Trophoblast cell (in vitro differentiated cells and primary cell): ENCODE measurements at regions not wholly inside any gene's neighbourhood (a gene's known extent, or its start where the extent isn't known, plus 50 kb on each side); places are given as distances from the start of the nearest gene placed in this dataset.

Experiments used
- DNase-seq, 2 donors: peaks; one replicate each; pipeline ENCODE4 v3.0.0-alpha.2; 2016
- H2AFZ ChIP-seq: 2 replicates; pipeline ENCODE4 v1.6.1; 2013; ENCODE audit warnings: low read length, moderate library complexity, mild to moderate bottlenecking; ENCODE audit not compliant: insufficient read depth, poor library complexity
- H2AK5ac ChIP-seq: 2 replicates; pipeline ENCODE4 v1.6.1; 2013; ENCODE audit warnings: mild to moderate bottlenecking, low read length
- H2BK120ac ChIP-seq: 2 replicates; pipeline ENCODE4 v1.6.1; 2013; ENCODE audit warnings: low read length, mild to moderate bottlenecking, moderate library complexity; ENCODE audit not compliant: insufficient read depth, poor library complexity
- H2BK12ac ChIP-seq: 2 replicates; pipeline ENCODE4 v1.6.1; 2013; ENCODE audit warnings: mild to moderate bottlenecking, low read length, moderate library complexity
- H2BK5ac ChIP-seq: 2 replicates; pipeline ENCODE4 v1.6.1; 2013; ENCODE audit warnings: low read length, low read depth, moderate library complexity, mild to moderate bottlenecking; ENCODE audit not compliant: poor library complexity
- H3K14ac ChIP-seq: 2 replicates; pipeline ENCODE4 v1.6.1; 2013; ENCODE audit warnings: mild to moderate bottlenecking, low read length
- H3K18ac ChIP-seq: 2 replicates; pipeline ENCODE4 v1.6.1; 2013; ENCODE audit warnings: mild to moderate bottlenecking, low read length
- H3K23ac ChIP-seq: 2 replicates; pipeline ENCODE4 v1.6.1; 2013; ENCODE audit warnings: low read length
- H3K27ac ChIP-seq: 2 replicates; pipeline ENCODE4 v1.5.1; 2013; ENCODE audit warnings: low read depth, mild to moderate bottlenecking, inconsistent platforms, low read length, moderate library complexity
- H3K27me3 ChIP-seq: 2 replicates; pipeline ENCODE4 v1.6.1; 2013; ENCODE audit warnings: inconsistent platforms, mild to moderate bottlenecking, low read length, moderate library complexity; ENCODE audit not compliant: insufficient read depth
- H3K36me3 ChIP-seq, 2 experiments: 1 replicate in 1 of 2; 2 replicates in 1 of 2; pipeline ENCODE4 v1.6.1; 2013; ENCODE audit warnings: low read length in 2 of 2, mild to moderate bottlenecking in 2 of 2, moderate library complexity in 1 of 2; ENCODE audit not compliant: insufficient read depth in 2 of 2, control insufficient read depth in 1 of 2
- H3K4ac ChIP-seq: 2 replicates; pipeline ENCODE4 v1.6.1; 2013; ENCODE audit warnings: low read depth, mild to moderate bottlenecking, low read length, moderate library complexity
- H3K4me1 ChIP-seq, 2 experiments: 1 replicate in 1 of 2; 2 replicates in 1 of 2; pipeline ENCODE4 v1.6.1; 2013; ENCODE audit warnings: low read length in 2 of 2, mild to moderate bottlenecking in 2 of 2, moderate library complexity in 1 of 2; ENCODE audit not compliant: insufficient read depth in 2 of 2, control insufficient read depth in 1 of 2
- H3K4me2 ChIP-seq: 2 replicates; pipeline ENCODE4 v1.6.1; 2013; ENCODE audit warnings: inconsistent platforms, mild to moderate bottlenecking, low read length, moderate library complexity
- H3K4me3 ChIP-seq: 2 replicates; pipeline ENCODE4 v1.5.1; 2013; ENCODE audit warnings: mild to moderate bottlenecking, low read depth, low read length, inconsistent platforms
- H3K79me1 ChIP-seq: one replicate; pipeline ENCODE4 v1.6.1; 2013; ENCODE audit warnings: low read length
- H3K79me2 ChIP-seq: 2 replicates; pipeline ENCODE4 v1.6.1; 2013; ENCODE audit warnings: low read length, mild to moderate bottlenecking; ENCODE audit not compliant: control insufficient read depth, insufficient read depth, poor library complexity
- H3K9ac ChIP-seq: 2 replicates; pipeline ENCODE4 v1.6.1; 2013; ENCODE audit warnings: mild to moderate bottlenecking, low read length
- H3K9me3 ChIP-seq: 2 replicates; pipeline ENCODE4 v1.6.1; 2013; ENCODE audit warnings: low read depth, mild to moderate bottlenecking, control low read depth, inconsistent platforms, low read length; ENCODE audit not compliant: insufficient read depth
- H4K12ac ChIP-seq: 2 replicates; pipeline ENCODE4 v1.6.1; 2013; ENCODE audit warnings: low read depth, mild to moderate bottlenecking, low read length, moderate library complexity
- H4K8ac ChIP-seq: 2 replicates; pipeline ENCODE4 v1.6.1; 2013; ENCODE audit warnings: low read depth, mild to moderate bottlenecking, low read length, moderate library complexity
- H4K91ac ChIP-seq: one replicate; pipeline ENCODE4 v1.6.1; 2013; ENCODE audit warnings: low read depth, mild to moderate bottlenecking, low read length, moderate library complexity
- WGBS: extraction: QIAGEN DNeasy Blood & Tissue Kit; methylation state at CpG from one replicate; pipeline ENCODE4 v1.1.7; 2013; ENCODE audit warnings: missing lambda C conversion rate; ENCODE audit not compliant: insufficient read length, insufficient coverage; ENCODE audit errors: extremely low coverage; 5-methylcytosine and 5-hydroxymethylcytosine counted together

- H3K14ac ChIP-seq, result no peak overlapping the region
- peaks cover 1% of the 10 kb centered on the region for H3K9me3 ChIP-seq
- no peak overlapping the region for H4K8ac ChIP-seq
- H3K27me3 ChIP-seq, result no peaks in the 10 kb centered on the region
- no peak for DNase-seq
- WGBS, result no CpG with 5 or more reads among the region's 3 CpGs
- H3K23ac ChIP-seq, result no peak overlapping the region
- no peak overlapping the region for H3K4me3 ChIP-seq
- H2BK120ac ChIP-seq, result no peak overlapping the region
- no peak overlapping the region for H3K9ac ChIP-seq
- H3K4ac ChIP-seq, result no peak overlapping the region
- no peaks in the 10 kb centered on the region for H3K79me1 ChIP-seq
- no peak overlapping the region for H2BK5ac ChIP-seq
- no peaks in the 10 kb centered on the region for H3K36me3 ChIP-seq
- no peak overlapping the region for H3K27ac ChIP-seq
- no peak overlapping the region for H3K4me2 ChIP-seq
- H4K91ac ChIP-seq, result no peak overlapping the region
- no peak overlapping the region for H2AFZ ChIP-seq
- H3K4me1 ChIP-seq, result no peaks in the 10 kb centered on the region
- H3K79me2 ChIP-seq, result no peaks in the 10 kb centered on the region
- H2AK5ac ChIP-seq, result no peak overlapping the region
- H4K12ac ChIP-seq, result no peak overlapping the region
- H3K18ac ChIP-seq, result no peak overlapping the region
- H2BK12ac ChIP-seq, result no peak overlapping the region
Observed at GRCh38 chr2:18903750-18904149, 314.4 kb upstream of the NT5C1B start.

GRCh38 chr2:18901242-18901641 lies 311.9 kb upstream of the NT5C1B start:
- Histone ChIP-seq H3K14ac (no peak overlapping the region), H3K4me1 (no peaks in the 10 kb centered on the region), H2BK120ac (no peak overlapping the region), H2BK12ac (no peak overlapping the region), H4K91ac (no peak overlapping the region), H3K79me2 (no peaks in the 10 kb centered on the region), H3K4me2 (no peak overlapping the region), H4K8ac (no peak overlapping the region), H3K79me1 (no peaks in the 10 kb centered on the region), H3K9me3 (no peaks in the 10 kb centered on the region), H3K36me3 (no peaks in the 10 kb centered on the region), H3K4me3 (no peak overlapping the region), H3K4ac (no peak overlapping the region), H3K27me3 (no peaks in the 10 kb centered on the region), H4K12ac (no peak overlapping the region), H3K9ac (no peak overlapping the region), H2AFZ (no peak overlapping the region), H2AK5ac (no peak overlapping the region), H2BK5ac (no peak overlapping the region), H3K18ac (no peak overlapping the region), H3K23ac (no peak overlapping the region), H3K27ac (no peak overlapping the region)
- WGBS, result no CpG with 5 or more reads among the region's 3 CpGs
- no peak for DNase-seq

GRCh38 chr2:18900691-18901141 lies 311.3 kb upstream of the NT5C1B start:
- no peak overlapping the region for H2AK5ac ChIP-seq

GRCh38 chr2:18899725-18900124 lies 310.4 kb upstream of the NT5C1B start:
- no peak overlapping the region for H2BK5ac ChIP-seq
- no peak overlapping the region for H4K12ac ChIP-seq
- no peaks in the 10 kb centered on the region for H3K36me3 ChIP-seq
- H3K9ac ChIP-seq, result no peak overlapping the region
- H3K27ac ChIP-seq, result no peak overlapping the region
- H4K8ac ChIP-seq, result no peak overlapping the region
- no peaks in the 10 kb centered on the region for H3K79me1 ChIP-seq
- no peak overlapping the region for H3K14ac ChIP-seq
- H3K23ac ChIP-seq, result peak overlapping the region; percentile 18
- no peak overlapping the region for H4K91ac ChIP-seq
- H3K4me3 ChIP-seq, result no peak overlapping the region
- no peak overlapping the region for H2BK12ac ChIP-seq
- H2BK120ac ChIP-seq, result no peak overlapping the region
- no peak overlapping the region for H2AFZ ChIP-seq
- H3K18ac ChIP-seq, result no peak overlapping the region
- H3K9me3 ChIP-seq, result no peaks in the 10 kb centered on the region
- no CpG with 5 or more reads among the region's 3 CpGs for WGBS
- H3K27me3 ChIP-seq, result no peaks in the 10 kb centered on the region
- DNase-seq, result no peak
- H2AK5ac ChIP-seq, result no peak overlapping the region
- H3K4me2 ChIP-seq, result no peak overlapping the region
- no peaks in the 10 kb centered on the region for H3K4me1 ChIP-seq
- H3K79me2 ChIP-seq, result no peaks in the 10 kb centered on the region
- no peak overlapping the region for H3K4ac ChIP-seq

More at GRCh38 chr2:18900691-18901141, 311.3 kb upstream of the NT5C1B start:
- no peak overlapping the region for H3K4ac ChIP-seq
- H3K9me3 ChIP-seq, result no peaks in the 10 kb centered on the region
- no peak overlapping the region for H4K12ac ChIP-seq
- H3K18ac ChIP-seq, result no peak overlapping the region
- no peak overlapping the region for H2AFZ ChIP-seq
- H3K79me2 ChIP-seq, result no peaks in the 10 kb centered on the region
- no peak overlapping the region for H3K27ac ChIP-seq
- no peaks in the 10 kb centered on the region for H3K4me1 ChIP-seq
- no peaks in the 10 kb centered on the region for H3K79me1 ChIP-seq
- H2BK120ac ChIP-seq, result no peak overlapping the region
- no peak overlapping the region for H2BK12ac ChIP-seq
- no peak overlapping the region for H4K91ac ChIP-seq
- no peak overlapping the region for H3K4me3 ChIP-seq
- H3K9ac ChIP-seq, result no peak overlapping the region
- DNase-seq, result no peak
- H3K36me3 ChIP-seq, result no peaks in the 10 kb centered on the region
- no peak overlapping the region for H2BK5ac ChIP-seq
- no peaks in the 10 kb centered on the region for H3K27me3 ChIP-seq
- H4K8ac ChIP-seq, result no peak overlapping the region
- no peak overlapping the region for H3K4me2 ChIP-seq
- no peak overlapping the region for H3K23ac ChIP-seq
- H3K14ac ChIP-seq, result no peak overlapping the region
